Activated T-cell treated with anti-CD3 and anti-CD28 coated beads, Interleukin-2, amount 50 U/mL, for 4 hours (primary cell): ENCODE measurements at regions not wholly inside any gene's neighbourhood (a gene's known extent, or its start where the extent isn't known, plus 50 kb on each side); places are given as distances from the start of the nearest gene placed in this dataset.

Source experiments
- ATAC-seq, 2 donors: fragments of 200-7000 bp; cut with Tn5 transposase; one replicate each; pipeline ENCODE4 v1.10.0; 2021
- DNase-seq: peaks from one replicate; pipeline ENCODE4 v3.0.0-alpha.2; 2020
- H3K27me3 Mint-ChIP-seq: one replicate; pipeline ENCODE4 v1.8.0; 2021; ENCODE audit warnings: low read depth, mixed read lengths
- H3K36me3 Mint-ChIP-seq: one replicate; pipeline ENCODE4 v1.8.0; 2022; ENCODE audit warnings: mixed read lengths; ENCODE audit not compliant: insufficient read depth
- H3K4me1 Mint-ChIP-seq: one replicate; pipeline ENCODE4 v1.8.0; 2021; ENCODE audit warnings: low read depth, mixed read lengths
- H3K4me3 Mint-ChIP-seq: one replicate; pipeline ENCODE4 v1.8.0; 2021; ENCODE audit warnings: mild to moderate bottlenecking, moderate library complexity, mixed read lengths
- H3K9me3 Mint-ChIP-seq: one replicate; pipeline ENCODE4 v1.8.0; 2021; ENCODE audit warnings: mixed read lengths

- Mint-ChIP-seq H3K9me3 (no peaks in the 10 kb centered on the region), H3K4me1 (no peaks in the 10 kb centered on the region), H3K36me3 (no peaks in the 10 kb centered on the region), H3K27me3 (peaks cover 16% of the 10 kb centered on the region), H3K4me3 (no peak overlapping the region)
- DNase-seq (no peak), ATAC-seq (no peak)
These were observed 137.7 kb upstream of the ZPLD1 start for GRCh38 chr3:102297072-102297658.

GRCh38 chr3:102299125-102299877 is 135.5 kb upstream of the ZPLD1 start:
- Mint-ChIP-seq H3K4me1 (no peaks in the 10 kb centered on the region), H3K36me3 (no peaks in the 10 kb centered on the region), H3K4me3 (no peak overlapping the region), H3K27me3 (peaks cover 13% of the 10 kb centered on the region), H3K9me3 (no peaks in the 10 kb centered on the region)
- DNase-seq: no peak
- ATAC-seq: no peak

- H3K4me1 Mint-ChIP-seq: no peaks in the 10 kb centered on the region
- H3K27me3 Mint-ChIP-seq: peaks cover 11% of the 10 kb centered on the region
- DNase-seq (no peak), ATAC-seq (no peak)
- H3K36me3 Mint-ChIP-seq: no peaks in the 10 kb centered on the region
- no peaks in the 10 kb centered on the region for H3K9me3 Mint-ChIP-seq
- H3K4me3 Mint-ChIP-seq: no peak overlapping the region
These were observed 133.5 kb upstream of the ZPLD1 start for GRCh38 chr3:102301155-102301880.

DNA sequence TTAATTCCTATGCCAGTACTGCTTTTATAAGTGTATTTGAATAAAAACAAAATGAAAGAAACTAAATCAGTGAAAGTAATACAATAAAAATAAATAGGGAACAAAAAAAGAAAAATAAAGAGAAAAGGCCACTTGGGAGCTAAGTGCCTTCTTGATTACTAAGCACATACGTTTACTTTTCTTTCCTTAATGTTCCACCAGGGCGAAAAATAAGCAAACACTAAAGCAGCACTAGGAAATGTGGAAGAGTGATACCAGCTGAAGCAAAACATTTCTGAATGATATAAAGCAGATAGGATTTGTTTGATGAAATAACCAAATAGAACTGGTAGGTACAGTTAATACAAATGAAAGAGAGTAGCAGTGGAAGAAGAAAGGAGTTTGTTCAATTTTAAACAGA is 132.8 kb upstream of the ZPLD1 start:
- no peak overlapping the region for H3K4me3 Mint-ChIP-seq
- no peaks in the 10 kb centered on the region for H3K9me3 Mint-ChIP-seq
- no peaks in the 10 kb centered on the region for H3K36me3 Mint-ChIP-seq
- H3K27me3 Mint-ChIP-seq: peaks cover 10% of the 10 kb centered on the region
- ATAC-seq: no peak
- no peaks in the 10 kb centered on the region for H3K4me1 Mint-ChIP-seq
- no peak for DNase-seq

DNA sequence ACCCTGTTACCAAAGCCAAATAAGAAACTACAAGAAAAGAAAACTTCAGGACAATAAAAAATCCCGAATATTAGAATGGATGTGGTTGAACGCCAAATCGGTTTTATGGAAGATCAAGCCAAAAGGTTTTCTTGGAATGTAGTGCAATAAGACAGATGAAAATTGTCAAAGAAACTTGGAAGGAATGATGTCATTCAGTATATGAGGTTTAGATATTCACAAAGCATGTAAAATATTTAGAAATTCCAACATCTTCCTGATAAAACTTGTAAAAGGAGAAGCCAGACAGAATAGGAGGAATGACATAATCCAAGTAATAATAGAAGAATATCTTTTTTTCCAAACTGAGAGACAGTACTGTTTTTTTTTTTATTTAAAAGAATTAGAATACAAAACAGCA is 130.3 kb upstream of the ZPLD1 start:
- no peaks in the 10 kb centered on the region for H3K4me1 Mint-ChIP-seq
- no peak overlapping the region for H3K4me3 Mint-ChIP-seq
- no peak for DNase-seq
- no peaks in the 10 kb centered on the region for H3K9me3 Mint-ChIP-seq
- no peaks in the 10 kb centered on the region for H3K36me3 Mint-ChIP-seq
- ATAC-seq: no peak
- H3K27me3 Mint-ChIP-seq: peaks cover 10% of the 10 kb centered on the region

DNA sequence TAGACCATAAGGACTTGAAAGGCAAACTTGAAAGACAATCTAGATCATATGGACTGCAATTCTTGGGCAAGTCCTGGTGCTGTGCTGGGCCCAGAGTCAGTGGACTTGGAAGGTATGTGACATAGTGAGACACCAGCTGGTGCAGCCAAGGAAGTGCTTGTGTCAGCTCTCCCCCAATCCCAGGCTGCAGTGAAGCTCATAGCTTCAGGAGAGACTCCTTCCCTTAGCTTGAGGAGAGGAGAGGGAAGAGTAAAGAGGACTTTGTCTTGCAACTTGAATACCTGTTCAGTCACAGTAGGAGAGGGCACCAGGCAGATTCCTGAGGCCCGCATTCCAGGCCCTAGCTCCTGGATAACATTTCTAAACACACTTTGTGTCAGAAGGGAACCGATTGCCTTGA is 127.4 kb upstream of the ZPLD1 start:
- H3K9me3 Mint-ChIP-seq: no peaks in the 10 kb centered on the region
- DNase-seq: no peak
- H3K27me3 Mint-ChIP-seq: peaks cover 10% of the 10 kb centered on the region
- H3K4me3 Mint-ChIP-seq: no peak overlapping the region
- no peaks in the 10 kb centered on the region for H3K4me1 Mint-ChIP-seq
- no peak for ATAC-seq
- H3K36me3 Mint-ChIP-seq: no peaks in the 10 kb centered on the region

DNA sequence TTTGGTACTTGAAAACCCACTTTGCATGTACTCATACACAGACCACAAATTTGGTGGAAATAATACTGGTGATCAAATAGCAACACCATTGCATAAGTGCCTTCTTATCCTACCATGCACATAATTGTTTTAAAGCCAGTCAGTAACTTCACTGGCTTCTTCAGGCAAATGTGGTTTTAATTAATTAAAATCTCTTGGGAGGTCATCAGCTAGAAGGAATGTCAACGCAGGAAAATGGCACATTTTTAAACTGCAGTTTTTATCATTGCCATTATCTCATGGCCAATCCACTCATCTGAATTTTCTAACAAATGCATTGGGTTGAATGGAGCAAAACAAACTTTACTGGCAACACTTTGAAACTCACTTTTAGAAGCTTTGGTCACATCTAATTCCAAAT is 105.7 kb upstream of the ZPLD1 start:
- peaks cover 3% of the 10 kb centered on the region for H3K27me3 Mint-ChIP-seq
- no peak for ATAC-seq

DNA sequence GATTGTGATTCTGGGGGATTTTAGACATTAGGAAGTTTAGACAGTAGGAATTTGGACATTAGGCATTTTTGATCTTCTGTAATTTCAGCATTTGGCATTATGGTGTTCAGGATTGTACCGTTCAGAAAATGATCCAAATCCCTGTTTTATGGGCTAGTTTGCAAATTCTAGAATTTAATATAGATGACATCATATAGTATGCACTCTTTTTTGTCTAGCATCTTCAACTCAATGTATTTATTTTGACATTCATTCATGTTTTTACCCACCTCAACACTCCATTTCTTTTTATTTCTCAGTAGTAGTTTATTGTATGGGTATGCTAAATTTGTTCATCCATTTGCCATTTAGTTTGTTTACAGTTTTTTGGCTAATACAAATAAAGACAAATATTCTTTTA is 105.3 kb upstream of the ZPLD1 start:
- DNase-seq (no peak), ATAC-seq (no peak)
- peaks cover 3% of the 10 kb centered on the region for H3K27me3 Mint-ChIP-seq
- no peaks in the 10 kb centered on the region for H3K4me1 Mint-ChIP-seq
- H3K9me3 Mint-ChIP-seq: no peaks in the 10 kb centered on the region
- H3K4me3 Mint-ChIP-seq: no peak overlapping the region
- H3K36me3 Mint-ChIP-seq: no peaks in the 10 kb centered on the region

More for the DNA sequence above, 105.7 kb upstream of the ZPLD1 start:
- Mint-ChIP-seq H3K36me3 (no peaks in the 10 kb centered on the region), H3K4me3 (no peak overlapping the region), H3K9me3 (no peaks in the 10 kb centered on the region), H3K4me1 (no peaks in the 10 kb centered on the region)
- DNase-seq: no peak

DNA sequence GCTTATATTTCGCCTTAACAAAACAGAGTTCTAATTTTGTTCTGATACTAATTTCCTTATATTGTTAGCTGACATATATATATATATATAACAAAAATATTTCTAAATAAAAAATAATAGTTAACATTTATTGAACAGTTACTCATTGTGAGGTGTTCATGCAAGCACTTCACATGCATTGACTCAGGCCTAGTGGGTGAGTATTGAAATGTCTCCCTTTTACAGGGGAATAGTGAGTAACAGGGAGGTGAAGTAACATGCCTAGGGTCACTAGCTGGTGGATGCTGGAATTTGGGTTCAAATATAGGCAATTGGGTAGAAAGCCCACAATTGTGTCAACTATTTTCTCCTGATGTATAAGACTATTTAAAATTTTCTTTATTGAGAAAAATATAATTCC is 102.6 kb upstream of the ZPLD1 start:
- ATAC-seq (no peak), DNase-seq (no peak)
- Mint-ChIP-seq H3K4me1 (no peaks in the 10 kb centered on the region), H3K4me3 (no peak overlapping the region), H3K27me3 (peaks cover 5% of the 10 kb centered on the region), H3K9me3 (no peaks in the 10 kb centered on the region), H3K36me3 (no peaks in the 10 kb centered on the region)

- Mint-ChIP-seq H3K27me3 (peaks cover 5% of the 10 kb centered on the region), H3K4me1 (no peaks in the 10 kb centered on the region), H3K36me3 (no peaks in the 10 kb centered on the region), H3K4me3 (no peak overlapping the region), H3K9me3 (no peaks in the 10 kb centered on the region)
- no peak for DNase-seq
- no peak for ATAC-seq
These were observed 101.9 kb upstream of the ZPLD1 start for GRCh38 chr3:102332934-102333333.

DNA sequence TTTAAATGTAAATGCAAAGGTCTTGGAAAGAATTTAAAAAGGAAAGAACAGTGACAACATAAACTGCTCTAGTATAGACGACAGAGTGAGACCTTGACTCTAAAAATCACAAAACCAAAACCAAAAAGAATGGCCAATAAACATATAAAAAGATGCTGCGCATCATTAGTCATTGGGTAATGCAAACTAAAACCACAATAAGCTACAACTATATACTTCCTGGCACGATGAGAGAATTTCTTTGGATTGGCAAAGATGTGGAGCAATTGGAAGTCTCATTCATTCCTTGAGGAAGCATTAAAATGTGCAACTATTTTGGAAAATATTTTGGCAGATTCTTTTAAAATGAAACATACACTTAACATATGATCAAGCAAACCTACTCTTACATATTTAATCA is 98.7 kb upstream of the ZPLD1 start:
- Mint-ChIP-seq H3K27me3 (peaks cover 5% of the 10 kb centered on the region), H3K4me1 (no peaks in the 10 kb centered on the region)

GRCh38 chr3:102339671-102340070 is 95.1 kb upstream of the ZPLD1 start:
- no peak overlapping the region for H3K4me3 Mint-ChIP-seq
- no peak for ATAC-seq
- H3K9me3 Mint-ChIP-seq: no peaks in the 10 kb centered on the region
- H3K27me3 Mint-ChIP-seq: peaks cover 8% of the 10 kb centered on the region
- no peaks in the 10 kb centered on the region for H3K36me3 Mint-ChIP-seq
- no peaks in the 10 kb centered on the region for H3K4me1 Mint-ChIP-seq
- no peak for DNase-seq

More for the DNA sequence above, 98.7 kb upstream of the ZPLD1 start:
- ATAC-seq (no peak), DNase-seq (no peak)
- Mint-ChIP-seq H3K9me3 (no peaks in the 10 kb centered on the region), H3K4me3 (no peak overlapping the region), H3K36me3 (no peaks in the 10 kb centered on the region)

DNA sequence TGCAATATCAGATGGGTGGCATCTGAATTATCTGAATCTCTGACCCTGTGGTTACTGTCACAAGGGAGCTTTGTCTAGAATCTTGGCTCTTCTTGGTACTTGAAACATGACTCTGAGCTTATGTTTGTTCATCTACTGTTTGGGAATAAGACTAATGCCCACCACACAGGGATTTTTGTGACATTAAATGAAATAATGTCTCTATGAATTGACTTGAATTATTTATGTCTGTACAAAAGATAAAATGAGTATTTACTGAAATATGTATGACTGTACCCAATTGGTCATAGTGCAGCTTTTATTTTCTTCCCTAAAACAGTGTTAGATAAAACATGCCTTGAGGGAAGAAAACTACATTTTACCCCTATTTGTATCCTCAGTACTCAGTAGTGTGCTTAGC is 87.9 kb upstream of the ZPLD1 start:
- Mint-ChIP-seq H3K27me3 (peaks cover 20% of the 10 kb centered on the region), H3K4me1 (no peaks in the 10 kb centered on the region), H3K36me3 (no peaks in the 10 kb centered on the region), H3K9me3 (no peaks in the 10 kb centered on the region), H3K4me3 (no peak overlapping the region)
- no peak for DNase-seq
- no peak for ATAC-seq

GRCh38 chr3:102348904-102349303 is 85.9 kb upstream of the ZPLD1 start:
- H3K4me1 Mint-ChIP-seq: no peaks in the 10 kb centered on the region
- peaks cover 20% of the 10 kb centered on the region for H3K27me3 Mint-ChIP-seq
- H3K4me3 Mint-ChIP-seq: no peak overlapping the region
- H3K36me3 Mint-ChIP-seq: no peaks in the 10 kb centered on the region
- no peaks in the 10 kb centered on the region for H3K9me3 Mint-ChIP-seq
- ATAC-seq (no peak), DNase-seq (no peak)

- Mint-ChIP-seq H3K27me3 (peaks cover 6% of the 10 kb centered on the region), H3K4me3 (no peak overlapping the region), H3K9me3 (no peaks in the 10 kb centered on the region), H3K36me3 (no peaks in the 10 kb centered on the region), H3K4me1 (no peaks in the 10 kb centered on the region)
- DNase-seq (no peak), ATAC-seq (no peak)
These were observed 81.7 kb upstream of the ZPLD1 start for GRCh38 chr3:102353148-102353547.
